ENCODE measurements at regions not wholly inside any gene's neighbourhood (a gene's known extent, or its start where the extent isn't known, plus 50 kb on each side); places are given as distances from the start of the nearest gene placed in this dataset.
A peak's percentile ranks its signal among the peaks of the same experiment; 100 is the strongest.

- no peak for DNase-seq (ENCODE audit: low read depth)
Measured at GRCh38 chr13:31081316-31081715, 80.4 kb downstream of the HSPH1 start.

- DNase-seq (ENCODE audit: low read depth), result no peak
Measured at GRCh38 chr13:31074756-31075155, 86.9 kb downstream of the HSPH1 start.

- DNase-seq (ENCODE audit: low read depth), result peak; percentile 9
Measured at GRCh38 chr13:31073859-31074718, 87.6 kb downstream of the HSPH1 start.

- no peak for DNase-seq (ENCODE audit: low read depth)
Measured at GRCh38 chr13:31072041-31072440, 89.7 kb downstream of the HSPH1 start.

- no peak for DNase-seq (ENCODE audit: low read depth)
Measured at GRCh38 chr13:31069808-31070534, 91.7 kb downstream of the HSPH1 start.

- no peak for DNase-seq (ENCODE audit: low read depth)
Measured at GRCh38 chr13:31068119-31068423, 93.6 kb downstream of the HSPH1 start.

- DNase-seq (ENCODE audit: low read depth), result peak; percentile 12
Measured at GRCh38 chr13:31067416-31068118, 94.1 kb downstream of the HSPH1 start.

GRCh38 chr13:31064636-31065035, 97.1 kb downstream of the HSPH1 start:
- DNase-seq (ENCODE audit: low read depth), result no peak

GRCh38 chr13:31063772-31064171, 97.9 kb downstream of the HSPH1 start:
- no peak for DNase-seq (ENCODE audit: low read depth)

GRCh38 chr13:31060655-31061054, 101.0 kb downstream of the HSPH1 start:
- no peak for DNase-seq (ENCODE audit: low read depth)

- DNase-seq (ENCODE audit: low read depth), result no peak
Measured at GRCh38 chr13:31060220-31060619, 101.5 kb downstream of the HSPH1 start.

GRCh38 chr13:31057403-31058033, 104.2 kb downstream of the HSPH1 start:
- no peak for DNase-seq (ENCODE audit: low read depth)

GRCh38 chr13:31056644-31057271, 104.9 kb downstream of the HSPH1 start:
- DNase-seq (ENCODE audit: low read depth), result no peak

GRCh38 chr13:31055589-31055988, 106.1 kb downstream of the HSPH1 start:
- no peak for DNase-seq (ENCODE audit: low read depth)

- no peak for DNase-seq (ENCODE audit: low read depth)
Measured at GRCh38 chr13:31054632-31055031, 107.1 kb downstream of the HSPH1 start.

- no peak for DNase-seq (ENCODE audit: low read depth)
Measured at GRCh38 chr13:31053896-31054295, 107.8 kb downstream of the HSPH1 start.

- DNase-seq (ENCODE audit: low read depth), result no peak
Measured at GRCh38 chr13:31053091-31053490, 108.6 kb downstream of the HSPH1 start.

GRCh38 chr13:31052478-31052877, 109.2 kb downstream of the HSPH1 start:
- DNase-seq (ENCODE audit: low read depth), result no peak

GRCh38 chr13:31051999-31052398, 109.7 kb downstream of the HSPH1 start:
- DNase-seq (ENCODE audit: low read depth), result no peak

GRCh38 chr13:31050486-31051400, 111.0 kb downstream of the HSPH1 start:
- no peak for DNase-seq (ENCODE audit: low read depth)

- no peak for DNase-seq (ENCODE audit: low read depth)
Measured at GRCh38 chr13:31049833-31050232, 111.9 kb downstream of the HSPH1 start.
